LoVo (cell line): ENCODE measurements at regions not wholly inside any gene's neighbourhood (a gene's known extent, or its start where the extent isn't known, plus 50 kb on each side); places are given as distances from the start of the nearest gene placed in this dataset.
"Not testable (repeated sequence)": the region's sequence is repeated elsewhere in the genome, so short reads cannot be mapped to it uniquely, and the experiment has no call there.

Source experiments
- DNase-seq: peaks from one replicate; pipeline ENCODE4 v3.0.0-alpha.2; 2016; ENCODE audit warnings: low spot score

DNA sequence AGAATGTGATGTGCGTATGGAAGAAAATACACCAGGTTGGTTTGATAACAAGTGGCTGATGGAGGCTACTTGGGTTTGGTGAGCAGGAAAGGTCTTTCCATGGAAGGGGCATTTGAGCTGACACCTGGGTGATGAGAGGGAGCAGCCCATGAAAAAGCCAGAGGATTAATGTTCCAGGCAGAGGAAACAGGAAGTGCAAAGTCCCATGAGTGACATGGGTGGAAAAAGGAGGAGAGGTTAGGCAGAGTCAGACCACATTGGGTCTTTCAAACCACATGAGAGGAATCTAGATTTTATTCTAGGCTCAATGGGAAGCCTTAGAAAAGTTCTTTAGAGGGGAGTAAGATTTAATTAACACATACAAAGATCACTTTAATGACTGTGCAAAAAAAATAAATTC is 195.7 kb downstream of the LRATD1 start:
- DNase-seq, result no peak

DNA sequence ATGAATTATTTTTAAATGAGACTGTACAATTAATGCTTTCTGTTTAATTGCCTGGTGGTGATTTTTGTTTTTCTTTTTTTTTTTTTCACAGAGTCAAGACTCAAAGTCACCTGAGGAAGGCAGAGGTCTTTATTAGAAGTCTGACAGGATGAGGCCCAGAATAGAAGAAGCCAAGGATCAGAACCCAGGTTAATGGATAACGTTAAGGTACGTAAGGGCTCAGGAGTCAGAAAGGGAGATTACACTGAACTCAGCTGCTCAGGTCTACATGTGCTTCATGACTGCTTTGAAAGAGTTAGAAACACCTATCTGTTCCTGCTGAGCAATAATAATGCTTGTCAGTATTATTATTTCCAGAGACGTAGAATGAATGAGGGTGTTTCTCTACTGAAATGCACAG is 196.5 kb downstream of the LRATD1 start:
- no peak for DNase-seq

DNA sequence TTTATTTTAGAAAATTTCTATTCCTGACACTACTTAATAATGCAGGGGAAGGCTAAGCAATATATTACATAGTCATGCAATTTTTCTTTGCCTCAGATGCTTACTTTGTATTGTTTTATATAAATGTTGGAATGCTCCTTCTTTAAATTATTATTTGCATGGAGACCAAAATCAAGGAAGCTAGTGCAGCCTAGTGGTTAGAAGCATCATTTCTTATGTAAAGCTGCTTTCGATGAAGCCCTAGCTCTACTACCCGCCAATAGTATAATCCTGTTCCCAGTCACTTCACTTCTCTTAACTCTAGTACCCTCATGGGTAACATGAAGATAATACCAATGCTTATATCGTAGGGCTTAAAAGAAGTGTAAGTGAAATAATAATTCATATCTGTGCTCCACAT is 198.9 kb downstream of the LRATD1 start:
- no peak for DNase-seq

DNA sequence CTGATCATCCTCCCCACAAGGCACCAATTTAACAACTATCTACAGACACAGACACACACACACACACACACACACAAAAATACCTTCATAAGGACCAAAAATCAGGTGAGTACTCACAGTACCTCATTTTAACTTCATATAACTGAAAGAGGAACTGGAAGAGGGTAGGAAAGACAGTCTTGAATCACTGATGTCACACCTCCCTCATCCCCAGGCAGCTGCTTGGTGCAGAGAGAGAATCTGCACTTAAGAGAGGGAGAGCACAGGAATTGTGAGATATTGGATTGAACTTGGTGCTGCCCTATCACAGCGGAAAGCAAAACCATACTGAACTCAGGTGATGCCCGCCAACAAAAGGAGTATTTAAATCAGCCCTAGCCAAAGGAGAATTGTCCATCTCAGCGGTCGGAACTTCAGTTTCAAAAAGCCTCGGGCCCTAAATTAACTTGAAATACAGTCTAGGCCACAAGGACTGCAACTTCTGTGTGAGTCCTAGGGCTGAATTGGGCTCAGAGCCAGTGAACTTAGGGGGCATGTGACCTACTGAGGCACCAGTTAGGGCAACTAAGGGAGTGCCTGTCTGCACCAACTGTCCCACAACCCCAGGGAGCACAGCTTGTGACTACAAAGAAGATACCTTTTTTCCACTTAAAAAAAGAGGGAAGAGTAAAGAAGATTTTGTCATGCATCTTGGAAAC is 211.1 kb downstream of the LRATD1 start:
- no peak for DNase-seq

DNA sequence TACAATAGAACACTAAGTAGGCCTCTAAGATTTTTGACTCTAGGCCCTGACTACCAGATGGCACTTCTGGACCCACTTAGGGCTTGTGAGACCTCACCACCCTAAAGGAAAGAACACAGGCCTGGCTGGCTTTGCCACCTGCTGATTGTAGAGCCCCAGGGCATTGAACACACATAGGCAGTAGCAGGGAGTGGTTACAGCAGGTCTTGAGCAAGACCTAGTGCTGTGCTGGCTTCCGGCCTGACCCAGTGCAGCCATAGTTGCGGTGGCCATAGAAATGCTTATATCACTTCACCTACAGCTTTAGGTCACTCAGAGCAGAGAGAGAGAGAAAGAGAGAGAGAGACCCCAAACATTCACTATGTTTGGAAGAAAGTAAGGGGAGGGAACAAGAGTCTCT is 223.2 kb downstream of the LRATD1 start:
- no peak for DNase-seq

DNA sequence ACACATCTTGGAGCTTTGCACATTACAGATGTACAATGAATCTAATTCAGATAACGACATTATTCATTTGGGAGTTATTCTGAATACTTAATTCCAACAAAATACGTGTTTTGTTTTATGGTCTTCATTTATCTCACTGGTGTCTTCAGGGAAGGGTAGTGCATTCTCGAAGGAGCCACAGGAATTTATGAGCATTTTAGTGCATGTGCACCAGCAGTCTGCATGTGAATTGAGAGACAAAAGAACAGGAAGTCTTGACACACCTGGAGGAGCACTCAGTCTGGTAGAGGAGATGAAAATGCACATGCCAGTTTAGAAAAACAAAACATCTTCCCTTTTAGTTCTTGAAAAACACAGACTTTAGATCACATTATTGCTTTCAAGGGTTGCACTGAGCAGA is 228.7 kb downstream of the LRATD1 start:
- no peak for DNase-seq

DNA sequence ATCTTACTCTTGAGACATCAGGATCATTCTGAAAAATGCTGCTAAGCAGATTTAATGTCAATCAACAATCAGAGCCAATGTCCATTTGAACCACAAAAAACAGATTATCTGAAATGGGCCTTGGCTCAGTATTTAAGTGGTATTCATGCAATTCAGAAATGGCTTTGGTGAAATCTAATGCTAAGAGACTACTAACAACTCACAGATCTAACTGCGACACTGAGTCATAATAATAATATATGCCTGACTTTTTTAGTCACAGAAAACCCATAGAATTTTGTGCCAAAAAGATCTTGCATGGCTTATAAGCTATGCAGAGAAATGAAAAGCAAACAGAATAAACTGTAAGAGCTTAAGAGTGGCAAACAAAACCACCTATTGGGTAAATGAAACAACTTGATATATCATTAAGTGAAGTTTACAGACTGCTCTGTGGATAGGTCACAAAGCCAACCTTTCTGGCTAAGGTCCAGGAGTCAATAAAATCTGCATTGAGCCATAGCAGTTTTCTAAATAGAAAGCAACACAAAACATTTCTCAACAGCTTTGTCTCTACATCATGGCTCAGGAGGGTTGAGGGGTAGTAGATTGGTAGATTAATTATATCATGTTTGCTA is 234.3 kb downstream of the LRATD1 start:
- DNase-seq, result peak; percentile 28

DNA sequence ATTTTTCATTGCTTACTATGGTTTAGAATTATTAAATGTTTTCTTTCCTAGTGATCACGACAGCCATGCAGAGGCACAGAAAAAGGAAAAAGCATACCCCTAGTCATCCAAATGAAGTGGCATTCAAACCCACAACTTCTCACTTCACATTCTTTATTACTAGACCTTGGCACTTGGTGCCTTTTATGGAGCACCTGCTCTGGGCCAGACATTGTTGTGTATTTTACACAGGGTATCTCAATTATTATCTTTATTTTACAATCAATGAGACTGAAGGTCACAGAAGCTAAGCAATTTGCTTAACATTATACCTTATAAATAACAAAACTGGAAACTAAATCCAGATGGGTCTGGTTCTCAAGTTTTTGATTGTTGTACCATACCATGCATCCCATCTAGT is 235.3 kb downstream of the LRATD1 start:
- no peak for DNase-seq

DNA sequence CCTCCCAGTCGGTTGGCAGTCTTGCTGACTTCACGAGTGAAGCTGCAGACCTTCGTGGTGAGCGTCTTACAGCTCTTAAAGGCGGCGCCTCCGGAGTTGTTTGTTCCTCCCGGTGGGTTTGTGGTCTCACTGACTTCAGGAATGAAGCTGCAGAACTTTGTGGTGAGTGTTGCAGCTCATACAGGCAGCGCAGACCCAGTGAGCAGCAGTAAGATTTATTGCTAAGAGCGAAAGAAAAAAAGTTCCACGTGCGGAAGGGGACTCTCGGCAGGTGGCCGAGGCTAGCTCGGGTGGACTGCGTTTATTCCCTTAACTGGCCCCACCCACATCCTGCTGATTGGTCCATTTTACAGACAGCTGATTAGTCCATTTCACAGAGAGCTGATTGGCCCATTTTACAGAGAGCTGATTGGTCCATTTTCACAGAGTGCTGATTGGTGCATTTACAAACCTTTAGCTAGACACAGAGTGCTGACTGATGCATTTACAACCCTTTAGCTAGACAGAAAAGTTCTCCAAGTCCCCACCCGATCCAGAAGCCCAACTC is 240.3 kb downstream of the LRATD1 start:
- no peak for DNase-seq

DNA sequence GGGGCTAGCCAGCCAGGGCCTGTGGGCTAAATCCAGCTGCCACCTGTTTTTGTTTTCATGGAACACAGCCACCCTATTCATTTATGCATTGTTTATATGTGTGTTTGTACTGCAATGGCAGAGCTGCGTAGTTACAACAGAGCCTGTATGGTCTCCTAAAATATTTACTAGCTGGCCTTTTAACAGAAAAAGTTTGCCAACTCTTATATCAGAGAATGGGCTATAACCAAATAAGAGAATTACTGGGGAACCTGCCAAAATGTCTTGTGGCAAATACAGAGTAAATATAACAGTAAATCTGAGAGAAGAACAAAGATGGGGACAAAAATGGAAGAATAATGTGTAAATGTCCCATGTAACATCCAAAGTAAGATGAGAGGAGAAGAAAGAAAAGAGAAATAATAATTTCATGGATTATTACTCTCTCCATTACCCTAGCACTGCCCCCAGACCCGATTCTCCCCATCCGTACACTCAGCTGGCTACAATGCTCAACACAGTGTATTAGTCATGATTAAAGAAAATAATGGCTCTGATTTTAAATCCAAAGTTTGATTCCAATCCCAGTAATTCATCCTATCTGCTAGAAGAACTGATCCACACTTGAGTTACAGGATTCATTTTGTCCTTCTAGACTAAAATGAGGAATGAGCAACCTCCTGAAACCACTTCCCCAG is 249.3 kb downstream of the LRATD1 start:
- DNase-seq, result no peak

DNA sequence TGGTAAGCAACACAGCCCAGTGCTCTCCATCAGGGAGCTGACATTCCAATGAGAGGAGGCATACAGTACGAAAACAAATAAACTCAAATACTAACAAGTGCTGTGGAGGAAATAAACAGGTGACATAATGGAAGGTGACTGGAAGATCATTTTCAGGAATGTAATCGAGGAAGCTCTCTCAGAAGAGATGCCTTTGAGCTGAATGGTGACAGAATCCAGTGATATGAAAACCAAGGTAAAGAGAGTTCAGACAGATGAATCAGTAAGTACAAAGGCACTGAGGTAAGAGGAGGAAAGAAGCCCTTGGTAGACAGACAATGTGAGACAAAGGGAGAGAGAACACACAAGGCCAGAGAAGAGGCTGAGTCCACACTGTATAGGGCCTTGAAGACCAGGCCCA is 252.1 kb downstream of the LRATD1 start:
- DNase-seq, result no peak

DNA sequence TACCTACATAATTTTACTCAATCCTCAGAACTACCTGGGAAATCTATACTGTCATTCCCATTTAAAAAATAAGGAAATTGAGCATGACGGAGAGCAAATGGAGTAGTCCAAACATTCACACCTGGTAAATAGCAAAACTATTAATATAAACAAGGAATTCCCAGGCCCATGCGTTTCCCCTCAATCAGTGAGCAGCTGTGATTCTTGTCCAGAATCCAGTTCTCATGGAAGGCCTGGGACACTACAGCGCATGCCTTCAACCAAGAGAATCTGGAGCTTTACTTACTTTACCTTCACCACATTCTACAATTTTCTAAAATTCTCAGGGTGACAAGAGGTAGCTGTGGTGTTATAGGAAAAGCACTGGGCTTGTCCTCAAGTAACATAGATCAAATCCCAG is 259.0 kb downstream of the LRATD1 start:
- DNase-seq, result no peak

DNA sequence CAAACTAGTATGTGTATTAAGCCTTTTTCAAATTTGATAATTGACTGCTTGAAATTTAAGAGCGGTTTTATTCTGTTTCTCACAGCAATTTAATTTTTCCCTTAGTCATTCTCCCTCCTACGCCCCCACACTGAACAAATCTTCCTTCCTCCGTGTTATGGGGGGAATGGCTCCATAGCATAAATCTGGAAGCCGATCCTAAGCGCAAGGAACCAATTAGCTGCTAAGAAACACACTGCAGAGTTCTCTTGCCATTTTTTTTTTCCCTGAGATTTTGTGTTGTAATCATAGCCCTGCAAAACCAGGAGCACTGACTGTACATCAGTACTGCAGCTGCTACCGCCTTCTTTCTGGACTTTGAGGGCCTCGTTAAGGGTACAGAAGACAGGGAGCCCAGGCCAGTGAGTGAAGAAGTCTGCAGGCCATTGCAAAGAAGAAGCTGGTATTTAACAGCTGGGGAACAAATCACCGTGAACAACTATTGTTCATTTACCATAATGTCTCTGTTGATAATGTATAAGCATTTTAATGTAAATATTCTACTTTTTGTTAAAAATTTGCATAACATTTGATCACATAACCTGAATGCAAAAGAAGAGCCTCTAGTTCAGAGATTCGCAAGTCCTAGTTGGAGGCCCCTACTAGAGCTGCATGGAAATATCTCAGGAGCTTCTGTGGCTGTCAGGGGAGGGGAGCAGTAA is 264.0 kb downstream of the LRATD1 start:
- DNase-seq, result no peak

DNA sequence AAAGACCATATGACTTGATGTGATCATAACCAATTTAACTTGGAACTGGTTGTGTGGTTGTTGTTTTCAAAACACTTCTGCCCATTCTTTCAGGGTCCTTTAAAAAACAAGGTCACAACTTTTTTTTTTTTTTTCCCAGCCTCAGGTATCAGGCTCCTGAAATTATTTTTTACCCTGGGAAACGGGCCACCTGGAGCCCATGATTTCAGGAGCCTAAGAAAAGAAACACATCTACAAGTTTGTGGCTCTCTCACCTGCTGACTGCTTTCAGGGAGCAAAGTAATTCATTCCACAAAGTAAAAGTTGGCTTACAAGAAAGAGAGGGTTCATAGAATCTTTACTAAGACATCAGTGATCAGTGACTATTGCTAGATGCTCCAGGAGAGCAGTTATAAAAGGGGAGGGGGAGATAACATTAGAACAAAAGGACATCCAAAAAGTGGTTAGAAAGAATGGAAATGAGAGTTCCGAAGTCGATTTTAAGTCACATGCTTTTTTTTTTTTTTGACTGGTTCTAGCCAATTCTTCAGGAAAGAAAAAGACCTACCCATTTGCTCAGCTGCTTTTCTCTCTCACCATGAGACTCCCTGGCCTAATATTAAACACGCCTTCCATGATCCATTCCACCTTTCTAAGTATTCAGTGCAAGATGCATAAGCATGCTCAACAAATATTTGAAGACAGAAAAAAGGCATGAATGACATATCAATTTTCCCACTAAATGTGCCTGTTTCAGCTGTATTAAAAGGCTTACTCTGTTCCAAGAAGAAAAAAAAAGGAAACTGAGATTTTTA is 267.3 kb downstream of the LRATD1 start:
- no peak for DNase-seq

DNA sequence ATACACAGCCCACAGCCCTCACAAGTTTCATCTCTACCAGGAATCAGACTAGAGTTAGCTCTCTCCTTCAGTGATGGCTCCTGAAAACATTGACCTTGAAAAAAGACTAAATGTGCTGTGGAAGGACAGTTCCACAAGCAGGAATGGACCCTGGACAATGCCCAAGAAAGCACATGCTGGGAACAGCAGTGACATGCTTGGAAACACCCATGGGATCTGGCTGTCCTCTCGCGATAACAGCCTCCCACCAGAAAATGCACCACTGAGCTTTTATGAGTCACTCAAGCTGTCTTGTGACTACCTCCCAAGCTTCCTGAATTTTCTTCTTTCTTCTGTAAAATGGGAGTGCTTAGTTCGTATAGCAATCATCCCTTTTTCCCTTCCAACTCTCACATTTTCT is 269.2 kb downstream of the LRATD1 start:
- no peak for DNase-seq

DNA sequence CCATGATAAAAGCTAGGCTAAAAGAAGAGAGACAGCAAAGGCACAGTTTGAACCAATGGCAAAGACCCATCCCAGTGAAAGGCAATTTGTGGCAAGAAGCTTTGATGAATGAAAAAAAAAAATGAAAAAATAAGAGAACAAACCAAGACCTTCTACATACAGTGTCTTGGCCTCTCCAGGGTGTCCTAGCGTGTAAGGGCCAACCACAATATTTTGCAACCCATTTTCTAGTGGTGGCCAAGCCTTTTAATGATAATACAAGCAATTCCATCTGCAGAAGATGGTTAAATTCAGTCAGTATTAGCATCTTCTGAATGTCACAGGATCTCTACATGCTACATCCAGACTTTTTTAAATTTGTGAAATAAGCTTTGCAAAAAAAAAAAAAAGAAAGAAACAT is 270.4 kb downstream of the LRATD1 start:
- no peak for DNase-seq

DNA sequence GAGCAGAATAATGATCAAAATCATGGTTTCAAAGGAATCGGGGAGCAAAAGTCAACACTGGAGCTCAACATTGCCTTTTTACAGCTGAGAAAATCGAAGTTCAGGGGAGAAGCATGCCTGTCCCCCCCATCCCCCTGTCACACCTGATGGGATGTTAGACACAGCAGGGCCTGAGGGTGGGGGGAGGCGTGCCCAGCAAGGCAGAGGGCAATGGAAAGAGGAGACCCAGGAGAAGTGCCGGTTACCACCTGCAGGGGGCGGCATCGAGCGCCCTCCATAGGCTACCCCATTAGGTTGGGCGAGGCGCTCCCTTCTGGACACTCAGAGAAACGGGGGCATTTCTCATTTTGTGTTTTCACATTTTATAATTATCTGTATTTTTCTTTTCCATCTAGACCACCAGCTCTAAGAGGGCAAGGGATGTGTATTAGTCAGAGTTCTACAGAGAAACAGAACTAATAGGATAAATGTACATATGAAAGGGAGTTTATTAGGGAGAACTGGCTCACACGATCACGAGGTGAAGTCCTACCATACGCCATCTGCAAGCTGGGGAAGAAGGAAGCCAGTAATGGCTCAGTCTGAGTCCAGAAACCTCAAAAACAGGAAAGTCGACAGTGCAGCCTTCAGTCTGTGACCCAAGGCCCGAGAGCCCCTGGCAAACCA is 271.3 kb downstream of the LRATD1 start:
- peak; percentile 22 for DNase-seq

DNA sequence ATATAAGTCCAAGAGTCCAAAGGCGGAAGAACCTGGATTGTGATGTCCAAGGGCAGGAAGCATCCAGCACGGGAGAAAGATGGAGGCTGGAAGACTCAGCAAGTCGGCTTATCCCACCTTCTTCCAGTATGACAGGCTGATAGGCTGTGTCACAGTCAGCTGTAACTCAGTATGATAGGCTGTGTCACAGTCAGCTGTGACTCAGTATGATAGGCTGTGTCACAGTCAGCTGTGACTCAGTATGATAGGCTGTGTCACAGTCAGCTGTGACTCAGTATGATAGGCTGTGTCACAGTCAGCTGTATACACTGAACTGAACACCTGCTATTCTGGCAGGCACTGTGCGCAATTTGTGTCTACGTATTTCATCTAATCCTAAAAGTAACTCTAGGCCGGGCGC is 271.9 kb downstream of the LRATD1 start:
- not testable (repeated sequence) for DNase-seq

DNA sequence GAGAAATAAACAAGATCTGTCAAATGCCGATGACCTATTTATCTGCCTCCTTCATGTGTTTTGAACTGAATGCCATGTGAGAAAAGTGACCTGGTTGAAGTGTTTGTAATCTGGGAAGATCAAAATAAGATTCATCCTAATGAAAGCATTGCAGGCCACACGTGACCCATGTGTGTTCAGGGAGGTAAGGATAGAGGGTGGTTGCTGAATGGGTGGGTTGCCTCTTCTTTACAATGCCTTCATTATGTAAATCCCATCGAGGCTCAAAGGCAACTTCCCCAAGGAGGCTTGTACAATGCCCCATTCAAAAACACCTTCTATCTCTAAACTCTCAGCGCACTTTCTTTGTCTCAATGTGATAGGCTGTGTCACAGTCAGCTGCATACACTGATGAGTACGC is 273.1 kb downstream of the LRATD1 start:
- DNase-seq, result no peak

DNA sequence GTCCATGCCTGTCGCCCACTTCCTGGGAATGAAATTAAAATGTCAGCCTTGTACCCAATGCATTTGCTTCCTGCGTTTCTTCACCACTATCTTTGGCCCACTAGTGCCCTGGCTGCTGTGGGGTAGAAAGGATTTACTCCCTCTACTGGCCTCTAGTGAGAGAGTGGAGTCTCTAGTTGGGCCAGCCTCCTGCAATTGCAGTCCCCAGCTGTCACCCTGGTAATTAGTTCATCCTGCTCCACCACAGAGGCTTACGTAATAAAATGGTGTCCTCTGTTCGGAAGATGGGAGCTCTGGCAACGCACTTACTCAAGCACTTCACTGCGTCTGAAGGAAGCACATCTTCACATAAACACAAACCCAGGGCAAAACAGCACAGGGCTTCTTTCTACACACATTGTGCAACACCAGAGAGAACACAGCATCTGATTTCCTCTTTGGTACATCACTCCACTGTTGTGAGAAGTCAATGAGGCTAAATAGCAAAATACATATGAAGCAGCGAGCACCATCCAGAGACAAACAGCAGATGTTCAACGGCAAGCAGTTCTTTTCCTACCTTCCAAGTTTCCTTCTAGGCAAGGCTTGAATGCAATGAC is 274.6 kb downstream of the LRATD1 start:
- peak; percentile 7 for DNase-seq

DNA sequence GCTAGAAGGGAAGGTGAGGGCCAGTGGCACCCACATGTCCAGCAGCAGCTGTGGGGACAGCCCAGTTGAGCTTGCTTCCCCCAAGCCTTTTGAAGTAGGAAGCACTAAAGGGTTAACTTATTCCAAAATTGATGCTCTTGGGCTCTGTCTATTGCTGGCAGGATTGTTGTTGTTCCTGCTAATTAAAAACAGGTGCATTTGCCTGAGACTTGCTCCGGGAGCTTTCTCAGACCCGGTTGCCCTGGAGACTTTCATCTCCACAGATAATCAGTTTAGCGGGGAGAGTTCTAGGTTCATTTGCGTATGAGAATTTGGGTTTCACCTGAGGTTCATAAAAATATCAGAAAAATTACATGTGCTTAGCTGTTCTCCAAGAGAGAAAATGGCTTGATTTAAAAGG is 277.3 kb downstream of the LRATD1 start:
- DNase-seq, result no peak
